CD14-positive monocyte (primary cell): ENCODE measurements at regions not wholly inside any gene's neighbourhood (a gene's known extent, or its start where the extent isn't known, plus 50 kb on each side); places are given as distances from the start of the nearest gene placed in this dataset.

Experiments
- DNase-seq, 3 donors: peaks; one replicate each; pipeline ENCODE4 v3.0.0-alpha.2; 2011 to 2022
- H2AFZ ChIP-seq: 2 replicates; pipeline ENCODE4 v1.6.0; 2012; ENCODE audit warnings: mild to moderate bottlenecking, low read depth, low read length, inconsistent platforms; ENCODE audit not compliant: insufficient read depth, poor library complexity, severe bottlenecking
- H3K27ac ChIP-seq, 2 donors: 1 replicate in 1 of 2; 2 replicates in 1 of 2; pipeline ENCODE4 v1.5.1; 2012 to 2013; ENCODE audit warnings: low read length in 2 of 2, control low read depth in 1 of 2, inconsistent platforms in 1 of 2, low read depth in 1 of 2, mild to moderate bottlenecking in 1 of 2
- H3K27me3 ChIP-seq, 2 donors: one replicate each; pipeline versions ENCODE4 v1.6.0 to v1.6.1; 2011 to 2013; ENCODE audit warnings: low read length in 2 of 2; ENCODE audit not compliant: control insufficient read depth in 2 of 2, insufficient read depth in 2 of 2
- H3K36me3 ChIP-seq, 2 donors: replicated peaks in 1 of 2; 1 replicate in 1 of 2; 2 replicates in 1 of 2; pipeline versions ENCODE4 v1.5.1 to v1.6.1; 2012 to 2013; ENCODE audit warnings: low read length in 2 of 2, control low read depth in 1 of 2, inconsistent platforms in 1 of 2, mild to moderate bottlenecking in 1 of 2; ENCODE audit not compliant: insufficient read depth in 2 of 2, control insufficient read depth in 1 of 2
- H3K4me1 ChIP-seq, 2 donors: 1 replicate in 1 of 2; 2 replicates in 1 of 2; pipeline versions ENCODE4 v1.5.1 to v1.6.1; 2012 to 2013; ENCODE audit warnings: low read length in 2 of 2, control low read depth in 1 of 2, inconsistent platforms in 1 of 2, mild to moderate bottlenecking in 1 of 2, moderate library complexity in 1 of 2; ENCODE audit not compliant: insufficient read depth in 2 of 2, control insufficient read depth in 1 of 2
- H3K4me2 ChIP-seq: replicated peaks from 2 replicates; pipeline ENCODE3; 2012; ENCODE audit warnings: low read length, moderate library complexity, mild to moderate bottlenecking; ENCODE audit not compliant: poor library complexity, severe bottlenecking; ENCODE audit errors: extremely low read depth
- H3K4me3 ChIP-seq, 3 experiments: fragments of 200-600 bp in 1 of 3; sonication (generic) in 1 of 3; replicated peaks in 1 of 3; 1 replicate in 2 of 3; 2 replicates in 1 of 3; pipeline ENCODE4 v1.5.1; 2011 to 2013; ENCODE audit warnings: low read length in 3 of 3, mild to moderate bottlenecking in 3 of 3, control low read depth in 2 of 3, low read depth in 2 of 3, inconsistent platforms in 1 of 3, moderate library complexity in 1 of 3
- H3K79me2 ChIP-seq: 2 replicates; pipeline ENCODE4 v1.6.0; 2012; ENCODE audit warnings: mild to moderate bottlenecking, control low read depth, inconsistent platforms, low read length, moderate library complexity; ENCODE audit not compliant: insufficient read depth
- H3K9ac ChIP-seq: 2 replicates; pipeline ENCODE4 v1.6.0; 2017; ENCODE audit warnings: low read length, mild to moderate bottlenecking; ENCODE audit not compliant: insufficient read depth, poor library complexity, severe bottlenecking
- H3K9me3 ChIP-seq, 2 donors: replicated peaks in 1 of 2; 1 replicate in 1 of 2; 2 replicates in 1 of 2; pipeline versions ENCODE4 v1.5.1 to v1.6.1; 2012 to 2013; ENCODE audit warnings: low read length in 2 of 2, control low read depth in 1 of 2; ENCODE audit not compliant: control insufficient read depth in 1 of 2, insufficient read depth in 1 of 2
- H4K20me1 ChIP-seq: 2 replicates; pipeline ENCODE4 v1.6.0; 2012; ENCODE audit warnings: mild to moderate bottlenecking, low read length, control low read depth, moderate library complexity; ENCODE audit not compliant: insufficient read depth
- H3K27ac Mint-ChIP-seq, 7 donors: one replicate each; pipeline ENCODE4 v1.8.0; 2020; ENCODE audit warnings: mild to moderate bottlenecking in 7 of 7, mixed read lengths in 7 of 7, moderate library complexity in 6 of 7, inconsistent platforms in 2 of 7
- H3K27me3 Mint-ChIP-seq, 3 donors: one replicate each; pipeline ENCODE4 v1.8.0; 2021 to 2022; ENCODE audit warnings: low read depth in 3 of 3, mild to moderate bottlenecking in 3 of 3, mixed read lengths in 3 of 3, moderate library complexity in 3 of 3, inconsistent platforms in 1 of 3
- H3K36me3 Mint-ChIP-seq, 2 donors: one replicate each; pipeline ENCODE4 v1.8.0; 2020; ENCODE audit warnings: mixed read lengths in 2 of 2, inconsistent platforms in 1 of 2, mild to moderate bottlenecking in 1 of 2
- H3K4me1 Mint-ChIP-seq: one replicate; pipeline ENCODE4 v1.8.0; 2020; ENCODE audit warnings: mild to moderate bottlenecking, mixed read lengths
- H3K4me3 Mint-ChIP-seq, 2 donors: one replicate each; pipeline ENCODE4 v1.8.0; 2020; ENCODE audit warnings: mild to moderate bottlenecking in 2 of 2, mixed read lengths in 2 of 2, moderate library complexity in 1 of 2
- H3K9me3 Mint-ChIP-seq, 7 donors: one replicate each; pipeline ENCODE4 v1.8.0; 2020 to 2022; ENCODE audit warnings: mixed read lengths in 7 of 7, mild to moderate bottlenecking in 6 of 7, moderate library complexity in 6 of 7, inconsistent platforms in 2 of 7
- WGBS: methylation state at CpG from one replicate; pipeline ENCODE4 v1.1.5; 2013; ENCODE audit warnings: missing lambda C conversion rate; ENCODE audit not compliant: insufficient coverage; 5-methylcytosine and 5-hydroxymethylcytosine counted together
- intact Hi-C, 2 donors: fragments of 100-400 bp; cut with micrococcal nuclease; formaldehyde crosslinking; loops; one replicate each; pipeline versions ENCODE4 v1.15.0 to v1.15.1; 2023
- TF ChIP-seq, protein P1 (sequence below): fragments of 200-600 bp; IDR thresholded peaks from one replicate; pipeline ENCODE4 v1.8.0; 2022; ENCODE audit warnings: antibody characterized with exemption, mild to moderate bottlenecking

DNA sequence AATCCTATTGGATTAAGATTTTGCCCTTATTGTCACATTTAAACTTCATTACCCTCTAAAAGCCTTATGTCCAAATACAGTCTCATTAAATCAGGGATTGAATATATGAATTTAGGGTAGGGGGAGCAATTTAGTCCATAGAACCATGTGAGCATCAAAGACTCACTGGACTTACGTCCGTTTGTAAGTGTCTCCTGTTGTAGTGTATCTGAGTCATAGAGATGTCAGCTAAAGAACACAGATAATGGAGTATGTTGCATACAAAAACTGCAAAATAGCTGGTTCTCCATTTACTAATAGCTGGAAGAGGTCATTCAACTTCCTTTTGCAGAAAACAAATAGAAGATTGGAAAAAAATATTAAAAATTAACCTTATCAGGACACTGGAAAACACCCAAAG lies 599.1 kb upstream of the SOX9 start:
- Histone ChIP-seq H3K79me2 (no peaks in the 10 kb centered on the region), H3K27me3 (no peaks in the 10 kb centered on the region), H3K4me3 (no peak overlapping the region), H3K9ac (no peak overlapping the region), H2AFZ (no peak overlapping the region), H3K9me3 (peaks cover 3 to 12% of the 10 kb centered on the region in 2 donors), H3K36me3 (no peaks in the 10 kb centered on the region), H3K4me1 (no peaks in the 10 kb centered on the region), H3K27ac (no peak overlapping the region), H4K20me1 (no peaks in the 10 kb centered on the region), H3K4me2 (no peak overlapping the region)
- Mint-ChIP-seq H3K9me3 (peaks cover 0 to 11% (median 5%) of the 10 kb centered on the region in 7 donors), H3K27ac (no peak overlapping the region), H3K4me3 (no peak overlapping the region), H3K36me3 (no peaks in the 10 kb centered on the region), H3K27me3 (peaks cover 0 to 1% (median 0%) of the 10 kb centered on the region in 3 donors), H3K4me1 (no peaks in the 10 kb centered on the region)
- intact Hi-C loops: no loop called here
- TF ChIP-seq, protein P1, sequence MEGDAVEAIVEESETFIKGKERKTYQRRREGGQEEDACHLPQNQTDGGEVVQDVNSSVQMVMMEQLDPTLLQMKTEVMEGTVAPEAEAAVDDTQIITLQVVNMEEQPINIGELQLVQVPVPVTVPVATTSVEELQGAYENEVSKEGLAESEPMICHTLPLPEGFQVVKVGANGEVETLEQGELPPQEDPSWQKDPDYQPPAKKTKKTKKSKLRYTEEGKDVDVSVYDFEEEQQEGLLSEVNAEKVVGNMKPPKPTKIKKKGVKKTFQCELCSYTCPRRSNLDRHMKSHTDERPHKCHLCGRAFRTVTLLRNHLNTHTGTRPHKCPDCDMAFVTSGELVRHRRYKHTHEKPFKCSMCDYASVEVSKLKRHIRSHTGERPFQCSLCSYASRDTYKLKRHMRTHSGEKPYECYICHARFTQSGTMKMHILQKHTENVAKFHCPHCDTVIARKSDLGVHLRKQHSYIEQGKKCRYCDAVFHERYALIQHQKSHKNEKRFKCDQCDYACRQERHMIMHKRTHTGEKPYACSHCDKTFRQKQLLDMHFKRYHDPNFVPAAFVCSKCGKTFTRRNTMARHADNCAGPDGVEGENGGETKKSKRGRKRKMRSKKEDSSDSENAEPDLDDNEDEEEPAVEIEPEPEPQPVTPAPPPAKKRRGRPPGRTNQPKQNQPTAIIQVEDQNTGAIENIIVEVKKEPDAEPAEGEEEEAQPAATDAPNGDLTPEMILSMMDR: no peak
- no CpG with 5 or more reads among the region's 2 CpGs for WGBS
- DNase-seq: no peak

DNA sequence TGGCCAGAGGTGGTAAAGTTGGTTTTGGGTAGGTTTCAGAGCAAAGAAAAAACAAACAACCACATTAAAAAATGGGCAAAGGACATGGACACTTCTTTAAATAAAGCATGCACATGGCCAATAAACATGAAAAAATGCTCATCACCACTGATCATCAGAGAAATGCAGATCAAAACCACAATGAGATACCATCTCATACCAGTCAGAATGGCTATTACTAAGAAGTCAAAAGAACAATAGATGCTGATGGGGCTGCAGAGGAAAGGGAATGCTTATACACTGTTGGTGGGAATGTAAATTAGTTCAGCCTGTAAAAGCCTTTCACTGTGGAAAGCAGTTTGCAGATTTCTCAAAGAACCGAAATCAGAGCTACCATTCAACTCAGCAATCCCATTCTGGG lies 598.4 kb upstream of the SOX9 start:
- Histone ChIP-seq H3K4me2 (no peak overlapping the region), H3K9ac (no peak overlapping the region), H4K20me1 (no peaks in the 10 kb centered on the region), H3K4me1 (no peaks in the 10 kb centered on the region), H3K27me3 (no peaks in the 10 kb centered on the region), H3K36me3 (no peaks in the 10 kb centered on the region), H3K79me2 (no peaks in the 10 kb centered on the region), H3K4me3 (no peak overlapping the region), H2AFZ (no peak overlapping the region), H3K9me3 (peaks cover 3 to 12% of the 10 kb centered on the region in 2 donors), H3K27ac (no peak overlapping the region)
- no peak for DNase-seq
- Mint-ChIP-seq H3K4me1 (no peaks in the 10 kb centered on the region), H3K36me3 (no peaks in the 10 kb centered on the region), H3K9me3 (peaks cover 0 to 11% (median 5%) of the 10 kb centered on the region in 7 donors), H3K4me3 (no peak overlapping the region), H3K27ac (no peak overlapping the region), H3K27me3 (peaks cover 0 to 1% (median 0%) of the 10 kb centered on the region in 3 donors)
- TF ChIP-seq, protein P1: no peak
- WGBS: 67% methylated on average over 1 of the region's 1 CpG
- intact Hi-C loops: no loop called here
